Activated T-helper 1 cell treated with Interleukin-2 at 50 U/mL for 16 hours (primary cell): ENCODE measurements at regions not wholly inside any gene's neighbourhood (a gene's known extent, or its start where the extent isn't known, plus 50 kb on each side); places are given as distances from the start of the nearest gene placed in this dataset.
A peak's percentile ranks its signal among the peaks of the same experiment; 100 is the strongest.
"Not testable (repeated sequence)": the region's sequence is repeated elsewhere in the genome, so short reads cannot be mapped to it uniquely, and the experiment has no call there.

Experiments
- DNase-seq: peaks from one replicate; pipeline ENCODE4 v3.0.0-alpha.2; 2020; ENCODE audit warnings: low read depth

- no peak for DNase-seq
These were observed 167.1 kb upstream of the FAM3C start for GRCh38 chr7:121563177-121563576.

- no peak for DNase-seq
These were observed 166.2 kb upstream of the FAM3C start for GRCh38 chr7:121562259-121562658.

GRCh38 chr7:121561717-121562116 is 165.6 kb upstream of the FAM3C start:
- DNase-seq: no peak

GRCh38 chr7:121560267-121560990 is 164.3 kb upstream of the FAM3C start:
- no peak for DNase-seq

GRCh38 chr7:121558288-121558687 is 162.2 kb upstream of the FAM3C start:
- no peak for DNase-seq

- DNase-seq: no peak
These were observed 161.2 kb upstream of the FAM3C start for GRCh38 chr7:121557034-121557892.

GRCh38 chr7:121555558-121555957 is 159.4 kb upstream of the FAM3C start:
- DNase-seq: no peak

GRCh38 chr7:121547544-121548092 is 151.5 kb upstream of the FAM3C start:
- DNase-seq: no peak

GRCh38 chr7:121546632-121547543 is 150.8 kb upstream of the FAM3C start:
- no peak for DNase-seq

GRCh38 chr7:121545418-121545817 is 149.3 kb upstream of the FAM3C start:
- DNase-seq: no peak

GRCh38 chr7:121544726-121545125 is 148.6 kb upstream of the FAM3C start:
- no peak for DNase-seq

- DNase-seq: no peak
These were observed 148.1 kb upstream of the FAM3C start for GRCh38 chr7:121544238-121544637.

GRCh38 chr7:121541457-121541856 is 145.3 kb upstream of the FAM3C start:
- DNase-seq: no peak

GRCh38 chr7:121540138-121540537 is 144.0 kb upstream of the FAM3C start:
- no peak for DNase-seq

GRCh38 chr7:121537031-121537430 is 140.9 kb upstream of the FAM3C start:
- no peak for DNase-seq

- DNase-seq: no peak
These were observed 135.3 kb upstream of the FAM3C start for GRCh38 chr7:121531175-121532070.

GRCh38 chr7:121530227-121531174 is 134.4 kb upstream of the FAM3C start:
- DNase-seq: peak; percentile 7

- no peak for DNase-seq
These were observed 132.9 kb upstream of the FAM3C start for GRCh38 chr7:121529003-121529402.

GRCh38 chr7:121526210-121526609 is 130.1 kb upstream of the FAM3C start:
- DNase-seq: not testable (repeated sequence)
